Right cardiac atrium (tissue), 5 donors: ENCODE measurements at regions not wholly inside any gene's neighbourhood (a gene's known extent, or its start where the extent isn't known, plus 50 kb on each side); places are given as distances from the start of the nearest gene placed in this dataset.
A peak's percentile ranks its signal among the peaks of the same experiment; 100 is the strongest.

ENCODE experiments used
- ATAC-seq, 2 donors: fragments of 200-7000 bp; cut with Tn5 transposase; one replicate each; pipeline versions ENCODE4 v1.8.0 to v1.9.1; 2020; ENCODE audit warnings: moderate library complexity in 2 of 2, mild to moderate bottlenecking in 1 of 2
- DNase-seq, 3 donors: peaks; one replicate each; pipeline ENCODE4 v3.0.0-alpha.2; 2020
- H3K27ac ChIP-seq: one replicate; pipeline ENCODE4 v1.5.1; 2013; ENCODE audit warnings: mild to moderate bottlenecking, low read length, control low read depth, moderate library complexity
- H3K27me3 ChIP-seq: one replicate; pipeline ENCODE4 v1.6.1; 2013; ENCODE audit not compliant: control insufficient read depth, insufficient read depth
- H3K4me1 ChIP-seq: one replicate; pipeline ENCODE4 v1.6.1; 2013; ENCODE audit warnings: low read length; ENCODE audit not compliant: control insufficient read depth, insufficient read depth
- H3K4me3 ChIP-seq: one replicate; pipeline ENCODE4 v1.5.1; 2013; ENCODE audit warnings: low read length, control low read depth
- H3K9me3 ChIP-seq: one replicate; pipeline ENCODE4 v1.6.1; 2013; ENCODE audit warnings: low read length; ENCODE audit not compliant: control insufficient read depth
- WGBS: extraction: QIAGEN DNeasy Blood & Tissue Kit; methylation state at CpG from one replicate; pipeline ENCODE4 v1.1.7; 2013; 5-methylcytosine and 5-hydroxymethylcytosine counted together
- intact Hi-C, 4 donors: fragments of 100-400 bp; cut with DNase I; formaldehyde crosslinking; loops; one replicate each; pipeline versions ENCODE4 v1.11.0 to v1.14.0; 2022 to 2023
- donor health status: healthy with polysubstance abuse.
- donor health status: DM: no; HTN: yes; CAD: no.
- donor health status: DM: no; HTN: no; CAD: no.
- donor health status: DM: no; HTN: yes; CAD: no; lungs with severe emphysema.
- donor health status: DM: yes; HTN: yes; CAD: no.

DNA sequence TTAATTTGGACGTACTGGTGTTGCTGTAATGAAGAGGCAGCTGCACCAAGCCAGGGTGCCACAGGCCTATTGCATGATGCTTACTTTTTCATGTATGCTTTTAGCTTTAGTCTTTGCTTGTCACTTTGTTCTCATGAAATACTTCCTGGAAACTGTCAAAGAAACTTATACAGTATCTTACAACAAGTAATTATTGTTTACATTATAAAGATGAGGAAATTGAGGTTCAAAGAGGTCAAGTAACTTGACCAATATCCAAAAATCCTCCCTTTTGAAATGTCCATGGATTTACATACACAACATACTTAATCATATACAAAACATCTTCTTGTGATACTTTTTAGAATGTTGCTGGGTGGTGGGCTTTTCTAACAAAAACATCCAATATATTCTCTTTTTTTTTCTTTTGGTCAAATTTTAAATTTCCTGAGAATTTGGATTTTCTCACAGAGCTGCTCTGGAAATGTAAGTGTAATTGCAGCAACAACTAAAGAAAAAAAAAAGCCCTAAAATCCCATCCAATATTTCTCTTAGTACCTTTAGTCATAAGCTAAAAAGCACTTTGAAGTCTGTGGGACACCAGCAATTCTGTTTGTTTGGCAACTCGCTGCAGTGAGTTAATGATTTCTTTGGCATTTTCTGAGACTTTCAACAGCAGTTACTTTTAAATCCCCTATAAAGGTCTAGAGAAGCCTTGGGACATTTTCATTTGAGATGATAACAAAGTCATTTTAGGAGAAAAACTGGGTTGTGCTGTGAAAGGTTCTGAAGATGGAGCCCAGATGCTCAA, 500.6 kb upstream of the IGFBP3 start:
- Histone ChIP-seq H3K27me3 (no peaks in the 10 kb centered on the region), H3K27ac (no peak overlapping the region), H3K9me3 (no peaks in the 10 kb centered on the region), H3K4me1 (no peaks in the 10 kb centered on the region), H3K4me3 (no peak overlapping the region)
- no peak for ATAC-seq
- intact Hi-C loops: no loop called here
- DNase-seq: no peak
- WGBS: 78% methylated on average over 2 of the region's 2 CpGs

- H3K4me1 ChIP-seq: no peaks in the 10 kb centered on the region
- 14% methylated on average over 2 of the region's 2 CpGs for WGBS
- no peak overlapping the region for H3K27ac ChIP-seq
- H3K9me3 ChIP-seq: no peaks in the 10 kb centered on the region
- H3K27me3 ChIP-seq: no peaks in the 10 kb centered on the region
- intact Hi-C loops: no loop called here
- H3K4me3 ChIP-seq: no peak overlapping the region
- DNase-seq: no peak
- no peak for ATAC-seq
These were observed 493.9 kb upstream of the IGFBP3 start for GRCh38 chr7:46414946-46415345.

GRCh38 chr7:46411236-46411635, 490.2 kb upstream of the IGFBP3 start:
- no peak overlapping the region for H3K4me3 ChIP-seq
- ATAC-seq (no peak), DNase-seq (no peak)
- H3K27me3 ChIP-seq: no peaks in the 10 kb centered on the region
- H3K27ac ChIP-seq: no peak overlapping the region
- no peaks in the 10 kb centered on the region for H3K9me3 ChIP-seq
- intact Hi-C loops: no loop called here
- no peaks in the 10 kb centered on the region for H3K4me1 ChIP-seq

DNA sequence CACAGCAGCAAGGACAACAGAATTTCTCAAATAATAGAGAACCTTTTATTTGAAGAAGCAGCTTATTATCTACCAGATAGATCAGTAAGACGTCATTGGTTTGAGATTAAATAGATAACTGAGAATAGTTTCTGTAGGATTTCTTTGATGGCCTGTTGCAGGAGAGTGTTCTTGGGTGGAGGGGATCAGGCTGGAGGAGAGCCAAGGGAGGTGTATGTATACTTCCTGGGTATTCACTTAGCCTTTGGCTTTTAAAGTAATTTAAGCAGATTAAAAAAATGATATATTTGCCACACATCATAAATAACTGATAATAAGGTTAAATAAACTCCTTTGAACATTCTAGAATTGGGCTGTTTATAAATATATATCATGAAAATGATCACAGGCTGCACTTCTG, 486.1 kb upstream of the IGFBP3 start:
- H3K9me3 ChIP-seq: peaks cover 1% of the 10 kb centered on the region
- 65% methylated on average over 1 of the region's 1 CpG for WGBS

DNA sequence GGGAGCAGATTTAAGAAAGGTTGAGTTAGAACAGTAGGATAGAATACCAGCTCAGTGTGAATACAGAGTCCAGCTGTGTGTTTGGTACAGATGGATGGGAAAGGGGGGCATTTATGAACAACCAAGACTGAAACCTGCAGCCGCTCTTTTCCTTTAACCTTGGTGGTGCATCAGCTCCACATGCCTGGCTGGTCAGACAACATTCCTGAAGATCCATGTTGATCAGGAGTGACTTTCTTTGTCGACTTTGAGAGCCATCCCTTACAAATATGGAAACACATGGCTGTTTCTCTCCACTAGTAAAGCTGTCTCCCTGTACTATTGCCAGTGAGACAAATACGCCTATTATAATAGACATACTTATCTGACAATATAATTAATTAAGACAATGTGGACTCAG, 476.5 kb upstream of the IGFBP3 start:
- H3K27ac ChIP-seq: no peak overlapping the region

More for the DNA sequence above, 486.1 kb upstream of the IGFBP3 start:
- no peak for DNase-seq
- Histone ChIP-seq H3K27me3 (no peaks in the 10 kb centered on the region), H3K27ac (no peak overlapping the region), H3K4me1 (no peaks in the 10 kb centered on the region), H3K4me3 (no peak overlapping the region)
- ATAC-seq: no peak
- intact Hi-C loops: no loop called here

DNA sequence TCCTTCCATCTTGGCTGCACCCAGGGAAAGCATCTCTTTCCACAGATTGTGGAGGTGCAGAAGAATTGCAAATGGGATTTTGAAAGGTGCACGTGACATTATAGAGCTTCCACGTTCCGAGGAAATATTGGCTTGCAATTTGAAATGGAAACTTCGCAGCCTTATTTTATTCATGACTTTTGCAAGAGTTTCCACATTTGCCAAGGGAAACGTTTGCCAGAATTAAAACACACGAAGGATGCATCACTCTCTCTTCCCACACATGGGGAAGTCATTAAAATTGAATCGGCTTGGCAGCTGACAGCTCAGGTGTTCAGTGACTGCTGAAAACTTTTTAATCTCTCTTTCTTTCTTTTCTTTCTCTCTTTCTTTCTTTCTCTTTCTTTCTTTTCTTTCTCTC, 475.4 kb upstream of the IGFBP3 start:
- H3K9me3 ChIP-seq: no peaks in the 10 kb centered on the region
- ATAC-seq (no peak), DNase-seq (no peak)
- intact Hi-C loops: no loop called here
- 53% methylated on average over 7 of the region's 7 CpGs for WGBS
- no peak overlapping the region for H3K4me3 ChIP-seq
- H3K4me1 ChIP-seq: no peaks in the 10 kb centered on the region
- no peak overlapping the region for H3K27ac ChIP-seq
- H3K27me3 ChIP-seq: no peaks in the 10 kb centered on the region

More for the DNA sequence above, 476.5 kb upstream of the IGFBP3 start:
- Histone ChIP-seq H3K27me3 (no peaks in the 10 kb centered on the region), H3K9me3 (no peaks in the 10 kb centered on the region), H3K4me3 (no peak overlapping the region), H3K4me1 (no peaks in the 10 kb centered on the region)
- ATAC-seq (no peak), DNase-seq (no peak)
- intact Hi-C loops: no loop called here
- 75% methylated on average over 3 of the region's 3 CpGs for WGBS

DNA sequence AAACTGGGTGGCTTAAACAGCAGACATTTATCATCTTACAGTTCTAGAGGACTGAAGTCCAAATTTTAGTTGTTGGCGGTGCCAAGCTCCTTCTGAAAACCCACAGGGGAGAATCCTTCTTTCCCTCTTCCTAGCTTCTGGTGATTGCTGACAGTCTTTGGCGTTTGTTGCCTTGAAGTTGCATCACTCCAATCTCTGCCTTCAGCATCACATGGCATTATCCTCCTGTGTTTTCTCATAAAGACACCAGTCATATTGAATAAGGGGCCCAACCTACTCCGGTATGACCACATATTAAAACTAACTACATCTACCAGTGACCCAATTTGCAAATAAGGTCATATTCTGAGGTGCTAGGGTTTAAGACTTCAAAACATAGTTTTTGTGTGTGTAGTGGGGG, 472.1 kb upstream of the IGFBP3 start:
- DNase-seq (peak in 1 of 3 donors; percentile 11), ATAC-seq (peak; percentile 62 to 74)
- no peak overlapping the region for H3K27ac ChIP-seq
- H3K9me3 ChIP-seq: no peaks in the 10 kb centered on the region
- WGBS: 72% methylated on average over 3 of the region's 3 CpGs
- no peaks in the 10 kb centered on the region for H3K27me3 ChIP-seq
- no peaks in the 10 kb centered on the region for H3K4me1 ChIP-seq
- H3K4me3 ChIP-seq: no peak overlapping the region
- intact Hi-C loops: no loop called here

- Histone ChIP-seq H3K27me3 (no peaks in the 10 kb centered on the region), H3K4me1 (no peaks in the 10 kb centered on the region), H3K27ac (no peak overlapping the region), H3K4me3 (no peak overlapping the region), H3K9me3 (no peaks in the 10 kb centered on the region)
- DNase-seq: no peak
- intact Hi-C loops: no loop called here
- WGBS: 54% methylated on average over 5 of the region's 5 CpGs
- no peak for ATAC-seq
These were observed 470.4 kb upstream of the IGFBP3 start for GRCh38 chr7:46391231-46392201.

DNA sequence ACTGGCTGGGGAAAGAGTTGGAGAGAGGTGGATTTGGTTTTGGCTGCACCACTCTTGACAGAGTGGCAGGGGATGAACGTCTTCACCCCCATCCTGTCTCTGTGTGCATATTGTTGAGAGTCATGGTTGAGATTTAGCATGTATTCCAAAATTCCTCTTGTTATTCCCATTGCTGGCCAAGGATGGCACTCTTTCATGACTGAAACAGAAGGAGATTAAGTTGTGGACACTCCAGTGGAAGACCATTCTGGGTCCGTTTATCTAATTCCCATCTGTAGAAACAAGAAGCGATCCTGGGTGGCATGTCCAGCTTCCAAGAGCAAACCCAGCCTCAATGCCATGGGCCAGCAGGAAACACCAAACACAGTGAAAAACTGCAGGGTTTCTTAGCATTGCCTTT, 469.0 kb upstream of the IGFBP3 start:
- Histone ChIP-seq H3K9me3 (no peaks in the 10 kb centered on the region), H3K4me1 (no peaks in the 10 kb centered on the region), H3K27me3 (no peaks in the 10 kb centered on the region), H3K4me3 (no peak overlapping the region), H3K27ac (no peak overlapping the region)
- ATAC-seq: no peak
- DNase-seq: no peak
- WGBS: 89% methylated on average over 3 of the region's 3 CpGs
- intact Hi-C loops: no loop called here

DNA sequence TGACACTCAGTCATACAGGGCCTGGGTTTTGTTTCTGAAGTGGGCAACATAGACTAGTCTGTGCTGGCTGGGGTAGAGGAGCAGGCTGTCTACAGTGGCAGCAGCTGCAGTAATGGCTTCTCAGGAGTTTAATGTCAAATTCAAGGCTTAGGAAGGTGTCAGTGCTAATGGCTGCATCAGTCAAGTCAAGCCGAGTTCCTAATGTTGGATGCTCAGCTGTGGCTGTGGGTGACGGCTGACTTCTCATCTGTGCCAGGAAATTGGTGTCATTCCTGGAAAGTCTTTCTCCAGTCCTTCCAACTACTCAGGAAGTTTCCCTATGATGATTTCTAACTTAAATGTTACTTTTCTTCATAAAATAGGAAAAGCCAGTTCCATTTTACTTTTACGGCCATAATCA, 468.1 kb upstream of the IGFBP3 start:
- no peak for ATAC-seq
- H3K27ac ChIP-seq: no peak overlapping the region
- no peaks in the 10 kb centered on the region for H3K9me3 ChIP-seq
- H3K27me3 ChIP-seq: no peaks in the 10 kb centered on the region
- WGBS: 60% methylated on average over 3 of the region's 3 CpGs
- H3K4me3 ChIP-seq: no peak overlapping the region
- intact Hi-C loops: no loop called here
- DNase-seq: no peak
- H3K4me1 ChIP-seq: no peaks in the 10 kb centered on the region

GRCh38 chr7:46387646-46388045, 466.6 kb upstream of the IGFBP3 start:
- Histone ChIP-seq H3K9me3 (no peaks in the 10 kb centered on the region), H3K4me3 (no peak overlapping the region), H3K27ac (no peak overlapping the region), H3K27me3 (no peaks in the 10 kb centered on the region), H3K4me1 (no peaks in the 10 kb centered on the region)
- intact Hi-C loops: no loop called here
- DNase-seq: no peak
- no peak for ATAC-seq
- WGBS: 65% methylated on average over 1 of the region's 1 CpG
